ENCODE measurements at regions not wholly inside any gene's neighbourhood (a gene's known extent, or its start where the extent isn't known, plus 50 kb on each side); places are given as distances from the start of the nearest gene placed in this dataset.

DNA sequence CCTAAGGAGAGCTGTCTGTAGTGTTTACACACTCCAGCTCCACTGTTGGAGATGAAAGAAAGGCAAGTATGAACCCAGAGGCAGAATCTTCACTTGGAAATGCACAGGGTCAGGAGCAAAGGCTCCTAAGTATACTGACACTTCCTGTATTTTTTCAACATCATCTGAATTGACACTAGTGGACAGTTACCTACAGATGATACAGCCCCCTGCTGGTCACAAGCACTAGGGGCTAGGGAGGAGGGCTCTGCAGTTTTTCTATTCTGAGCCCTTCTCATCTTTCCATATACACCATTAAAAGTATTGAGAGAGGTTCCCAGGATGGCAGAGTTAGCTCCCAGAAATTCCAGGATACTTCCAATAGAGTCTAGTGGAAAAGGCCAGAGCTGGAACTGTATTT is 290.3 kb upstream of the API5 start:
- no peak overlapping the region for H2AFZ ChIP-seq (ENCODE audit: low read depth, low read length)
- no peak overlapping the region for H3K27ac ChIP-seq (ENCODE audit: low read length)
- H3K4me2 ChIP-seq (ENCODE audit: low read length) = no peak overlapping the region
- no peaks in the 10 kb centered on the region for H3K79me2 ChIP-seq (replicated peaks; ENCODE audit: insufficient read depth, low read length)
- no peaks in the 10 kb centered on the region for H3K36me3 ChIP-seq (ENCODE audit: insufficient read depth, low read length)
- no peaks in the 10 kb centered on the region for H4K20me1 ChIP-seq (ENCODE audit: insufficient read depth)
- H3K4me3 ChIP-seq (ENCODE audit: low read length) = no peak overlapping the region
- TF ChIP-seq EZH2 (IDR thresholded peaks at IDR 0.05; ENCODE audit: borderline replicate concordance, insufficient read depth, low read length, poor library complexity, severe bottlenecking) (no peak), RAD21 (conservative IDR thresholded peaks at IDR 0.05) (no peak), SMC3 (conservative IDR thresholded peaks at IDR 0.05; ENCODE audit: poor library complexity) (no peak), POLR2AphosphoS5 (IDR thresholded peaks at IDR 0.05) (no peak), TAF1 (IDR thresholded peaks at IDR 0.05; ENCODE audit: low read depth) (no peak), MXI1 (conservative IDR thresholded peaks at IDR 0.05; ENCODE audit: poor library complexity, severe bottlenecking) (no peak), EP300 (conservative IDR thresholded peaks at IDR 0.05; ENCODE audit: poor library complexity, severe bottlenecking) (no peak)
- TF ChIP-seq, protein P1, sequence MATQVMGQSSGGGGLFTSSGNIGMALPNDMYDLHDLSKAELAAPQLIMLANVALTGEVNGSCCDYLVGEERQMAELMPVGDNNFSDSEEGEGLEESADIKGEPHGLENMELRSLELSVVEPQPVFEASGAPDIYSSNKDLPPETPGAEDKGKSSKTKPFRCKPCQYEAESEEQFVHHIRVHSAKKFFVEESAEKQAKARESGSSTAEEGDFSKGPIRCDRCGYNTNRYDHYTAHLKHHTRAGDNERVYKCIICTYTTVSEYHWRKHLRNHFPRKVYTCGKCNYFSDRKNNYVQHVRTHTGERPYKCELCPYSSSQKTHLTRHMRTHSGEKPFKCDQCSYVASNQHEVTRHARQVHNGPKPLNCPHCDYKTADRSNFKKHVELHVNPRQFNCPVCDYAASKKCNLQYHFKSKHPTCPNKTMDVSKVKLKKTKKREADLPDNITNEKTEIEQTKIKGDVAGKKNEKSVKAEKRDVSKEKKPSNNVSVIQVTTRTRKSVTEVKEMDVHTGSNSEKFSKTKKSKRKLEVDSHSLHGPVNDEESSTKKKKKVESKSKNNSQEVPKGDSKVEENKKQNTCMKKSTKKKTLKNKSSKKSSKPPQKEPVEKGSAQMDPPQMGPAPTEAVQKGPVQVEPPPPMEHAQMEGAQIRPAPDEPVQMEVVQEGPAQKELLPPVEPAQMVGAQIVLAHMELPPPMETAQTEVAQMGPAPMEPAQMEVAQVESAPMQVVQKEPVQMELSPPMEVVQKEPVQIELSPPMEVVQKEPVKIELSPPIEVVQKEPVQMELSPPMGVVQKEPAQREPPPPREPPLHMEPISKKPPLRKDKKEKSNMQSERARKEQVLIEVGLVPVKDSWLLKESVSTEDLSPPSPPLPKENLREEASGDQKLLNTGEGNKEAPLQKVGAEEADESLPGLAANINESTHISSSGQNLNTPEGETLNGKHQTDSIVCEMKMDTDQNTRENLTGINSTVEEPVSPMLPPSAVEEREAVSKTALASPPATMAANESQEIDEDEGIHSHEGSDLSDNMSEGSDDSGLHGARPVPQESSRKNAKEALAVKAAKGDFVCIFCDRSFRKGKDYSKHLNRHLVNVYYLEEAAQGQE (IDR thresholded peaks at IDR 0.05; ENCODE audit: borderline replicate concordance) = no peak
- TF ChIP-seq, protein P2, sequence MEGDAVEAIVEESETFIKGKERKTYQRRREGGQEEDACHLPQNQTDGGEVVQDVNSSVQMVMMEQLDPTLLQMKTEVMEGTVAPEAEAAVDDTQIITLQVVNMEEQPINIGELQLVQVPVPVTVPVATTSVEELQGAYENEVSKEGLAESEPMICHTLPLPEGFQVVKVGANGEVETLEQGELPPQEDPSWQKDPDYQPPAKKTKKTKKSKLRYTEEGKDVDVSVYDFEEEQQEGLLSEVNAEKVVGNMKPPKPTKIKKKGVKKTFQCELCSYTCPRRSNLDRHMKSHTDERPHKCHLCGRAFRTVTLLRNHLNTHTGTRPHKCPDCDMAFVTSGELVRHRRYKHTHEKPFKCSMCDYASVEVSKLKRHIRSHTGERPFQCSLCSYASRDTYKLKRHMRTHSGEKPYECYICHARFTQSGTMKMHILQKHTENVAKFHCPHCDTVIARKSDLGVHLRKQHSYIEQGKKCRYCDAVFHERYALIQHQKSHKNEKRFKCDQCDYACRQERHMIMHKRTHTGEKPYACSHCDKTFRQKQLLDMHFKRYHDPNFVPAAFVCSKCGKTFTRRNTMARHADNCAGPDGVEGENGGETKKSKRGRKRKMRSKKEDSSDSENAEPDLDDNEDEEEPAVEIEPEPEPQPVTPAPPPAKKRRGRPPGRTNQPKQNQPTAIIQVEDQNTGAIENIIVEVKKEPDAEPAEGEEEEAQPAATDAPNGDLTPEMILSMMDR (IDR thresholded peaks at IDR 0.05; ENCODE audit: poor library complexity, severe bottlenecking) = no peak
- no peaks in the 10 kb centered on the region for H3K9me2 ChIP-seq (ENCODE audit: insufficient read depth, low read length)
- no peaks in the 10 kb centered on the region for H3K27me3 ChIP-seq (ENCODE audit: insufficient read depth, low read depth, low read length)
- no peak overlapping the region for H3K9ac ChIP-seq (ENCODE audit: low read length)
- H3F3A ChIP-seq (ENCODE audit: insufficient read depth, low read length, poor library complexity, severe bottlenecking) = no peaks in the 10 kb centered on the region
- H3K9me3 ChIP-seq (ENCODE audit: low read length) = no peaks in the 10 kb centered on the region

DNA sequence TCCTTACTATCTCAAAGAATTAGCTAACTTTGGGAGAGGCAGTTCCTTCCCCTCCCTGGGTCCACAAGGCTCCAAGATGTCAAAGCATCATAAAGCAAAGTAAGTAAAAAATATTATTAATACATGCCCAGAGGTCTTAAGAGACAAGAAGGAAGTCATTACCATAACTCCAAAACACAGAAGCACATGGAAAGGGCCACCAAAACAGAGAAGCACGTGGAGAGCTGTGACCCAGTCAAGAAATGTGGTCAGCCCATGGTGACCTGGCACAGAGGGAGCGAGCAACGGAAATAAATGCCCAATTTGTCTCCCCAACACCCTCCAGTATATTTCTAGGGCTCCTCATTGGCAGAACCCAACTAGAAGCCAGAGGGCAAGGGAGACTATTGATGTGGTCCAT is 277.5 kb upstream of the API5 start:
- no peaks in the 10 kb centered on the region for H3K79me2 ChIP-seq (replicated peaks; ENCODE audit: insufficient read depth, low read length)
- H3K27ac ChIP-seq (ENCODE audit: low read length) = peak overlapping the region; percentile 59
- H3K9me3 ChIP-seq (ENCODE audit: low read length) = no peaks in the 10 kb centered on the region
- no peak overlapping the region for H3K4me2 ChIP-seq (ENCODE audit: low read length)
- H2AFZ ChIP-seq (ENCODE audit: low read depth, low read length) = no peak overlapping the region
- peak overlapping the region; percentile 29 for H3K9ac ChIP-seq (ENCODE audit: low read length)
- no peaks in the 10 kb centered on the region for H3K27me3 ChIP-seq (ENCODE audit: insufficient read depth, low read depth, low read length)
- TF ChIP-seq, protein P1 (IDR thresholded peaks at IDR 0.05; ENCODE audit: borderline replicate concordance) = no peak
- TF ChIP-seq, protein P2 (IDR thresholded peaks at IDR 0.05; ENCODE audit: poor library complexity, severe bottlenecking) = no peak
- TF ChIP-seq RAD21 (conservative IDR thresholded peaks at IDR 0.05) (no peak), MXI1 (conservative IDR thresholded peaks at IDR 0.05; ENCODE audit: poor library complexity, severe bottlenecking) (no peak), POLR2AphosphoS5 (IDR thresholded peaks at IDR 0.05) (no peak), EP300 (conservative IDR thresholded peaks at IDR 0.05; ENCODE audit: poor library complexity, severe bottlenecking) (no peak), TAF1 (IDR thresholded peaks at IDR 0.05; ENCODE audit: low read depth) (no peak), EZH2 (IDR thresholded peaks at IDR 0.05; ENCODE audit: borderline replicate concordance, insufficient read depth, low read length, poor library complexity, severe bottlenecking) (no peak), SMC3 (conservative IDR thresholded peaks at IDR 0.05; ENCODE audit: poor library complexity) (no peak)
- H3K9me2 ChIP-seq (ENCODE audit: insufficient read depth, low read length) = no peaks in the 10 kb centered on the region
- no peaks in the 10 kb centered on the region for H3F3A ChIP-seq (ENCODE audit: insufficient read depth, low read length, poor library complexity, severe bottlenecking)
- no peak overlapping the region for H3K4me3 ChIP-seq (ENCODE audit: low read length)
- no peaks in the 10 kb centered on the region for H4K20me1 ChIP-seq (ENCODE audit: insufficient read depth)
- H3K36me3 ChIP-seq (ENCODE audit: insufficient read depth, low read length) = no peaks in the 10 kb centered on the region
